Epithelial cell of prostate (primary cell): ENCODE measurements at regions not wholly inside any gene's neighbourhood (a gene's known extent, or its start where the extent isn't known, plus 50 kb on each side); places are given as distances from the start of the nearest gene placed in this dataset.
"Not testable (repeated sequence)": the region's sequence is repeated elsewhere in the genome, so short reads cannot be mapped to it uniquely, and the experiment has no call there.

ENCODE experiments used
- DNase-seq: peaks from one replicate; pipeline ENCODE4 v3.0.0-alpha.2; 2011; ENCODE audit warnings: low read depth, low spot score
- H3K27ac ChIP-seq: fragments of 450-650 bp; 2 replicates; pipeline ENCODE4 v1.5.1; 2017; ENCODE audit warnings: mild to moderate bottlenecking

DNA sequence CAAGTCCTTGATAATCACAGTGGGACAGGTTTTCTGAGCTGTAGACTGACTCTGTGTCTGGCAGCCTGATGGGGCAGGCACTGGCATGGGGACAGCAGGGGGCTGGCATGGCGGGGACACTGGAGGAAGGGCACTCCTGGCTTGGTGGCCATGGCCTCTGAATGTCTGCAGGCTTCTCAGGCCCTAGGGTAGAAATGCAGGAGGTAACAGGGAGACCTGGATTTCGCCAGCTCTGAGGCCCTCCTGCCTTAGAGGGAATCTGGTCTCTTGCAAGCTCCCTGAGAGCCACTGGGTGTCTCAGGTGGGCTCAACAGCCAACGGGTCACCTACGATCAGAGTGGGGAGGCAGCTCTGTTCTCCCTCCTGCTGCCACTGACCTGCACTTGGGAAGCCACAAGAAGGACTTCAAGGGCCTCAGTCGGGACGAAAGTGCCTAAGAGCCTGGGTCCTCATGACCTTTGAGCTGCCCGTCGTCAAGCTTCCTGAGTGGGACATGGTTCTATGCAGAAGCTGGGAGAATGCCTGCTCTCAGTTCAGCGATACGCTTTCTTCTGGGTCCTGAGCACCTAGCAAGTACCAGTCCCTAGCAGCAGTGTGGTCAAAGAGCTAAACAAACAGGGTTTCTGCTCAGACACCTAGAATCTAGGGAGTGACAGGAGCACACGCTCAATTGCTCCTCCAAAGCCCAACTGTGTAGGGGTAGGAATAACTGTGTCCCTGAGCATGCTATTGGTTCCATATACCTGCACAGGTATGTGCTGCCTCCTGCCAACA, 569.0 kb downstream of the PTPRU start:
- DNase-seq = no peak
- H3K27ac ChIP-seq = no peak overlapping the region

DNA sequence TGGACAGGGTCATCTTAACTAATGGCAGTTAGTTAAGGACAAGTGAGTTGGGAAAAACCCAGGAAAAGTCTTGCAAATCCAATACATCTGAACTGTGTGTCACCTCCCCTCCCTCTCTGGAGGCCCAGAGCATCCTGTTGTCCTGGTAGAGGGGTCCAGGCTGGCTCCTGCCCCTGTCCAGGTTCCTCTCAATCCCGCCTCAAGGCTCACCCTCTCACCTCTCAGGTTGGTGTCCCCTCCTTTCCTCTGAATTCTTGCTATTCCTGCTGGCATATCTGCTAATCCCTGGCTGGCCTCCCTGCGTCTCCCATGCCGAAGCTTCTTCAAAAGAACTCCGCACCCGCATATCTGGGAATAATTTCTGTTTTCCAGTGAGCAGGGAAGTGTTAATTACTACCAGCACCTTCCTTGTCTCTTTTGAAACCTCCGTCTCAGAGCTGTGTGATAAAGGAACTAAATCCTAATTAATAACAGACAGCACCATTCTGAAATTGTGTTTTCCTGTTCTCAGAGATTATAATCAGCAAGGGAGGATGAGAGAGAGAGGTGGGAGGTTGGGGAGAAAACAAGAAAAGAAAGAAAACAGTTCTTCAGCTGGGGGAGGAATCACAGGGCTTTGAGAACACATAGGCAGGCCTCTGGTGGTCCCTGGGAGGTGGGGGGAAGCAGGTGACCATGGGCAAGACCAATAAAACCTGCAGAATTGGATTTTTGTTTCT, 568.0 kb downstream of the PTPRU start:
- no peak for DNase-seq
- no peak overlapping the region for H3K27ac ChIP-seq

DNA sequence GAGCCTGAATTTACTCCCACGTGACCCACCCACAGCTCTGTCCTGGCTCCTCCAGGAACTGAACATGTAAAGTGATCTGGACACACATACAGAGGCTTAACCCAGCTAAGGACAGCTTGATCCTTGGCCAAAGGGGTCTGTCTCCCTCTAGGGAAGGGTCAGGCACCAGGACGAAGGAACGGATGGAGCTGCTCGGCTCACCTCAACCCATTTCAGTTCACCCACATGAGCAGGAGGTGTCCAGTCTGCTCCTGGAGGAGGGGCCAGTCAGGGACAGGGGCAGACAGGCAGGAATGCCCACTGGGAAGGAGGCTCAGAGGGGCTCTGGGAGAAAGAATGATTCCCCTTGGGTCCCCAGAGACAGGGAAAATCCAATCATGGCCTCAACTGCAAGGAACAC, 567.2 kb downstream of the PTPRU start:
- no peak overlapping the region for H3K27ac ChIP-seq
- DNase-seq = no peak

DNA sequence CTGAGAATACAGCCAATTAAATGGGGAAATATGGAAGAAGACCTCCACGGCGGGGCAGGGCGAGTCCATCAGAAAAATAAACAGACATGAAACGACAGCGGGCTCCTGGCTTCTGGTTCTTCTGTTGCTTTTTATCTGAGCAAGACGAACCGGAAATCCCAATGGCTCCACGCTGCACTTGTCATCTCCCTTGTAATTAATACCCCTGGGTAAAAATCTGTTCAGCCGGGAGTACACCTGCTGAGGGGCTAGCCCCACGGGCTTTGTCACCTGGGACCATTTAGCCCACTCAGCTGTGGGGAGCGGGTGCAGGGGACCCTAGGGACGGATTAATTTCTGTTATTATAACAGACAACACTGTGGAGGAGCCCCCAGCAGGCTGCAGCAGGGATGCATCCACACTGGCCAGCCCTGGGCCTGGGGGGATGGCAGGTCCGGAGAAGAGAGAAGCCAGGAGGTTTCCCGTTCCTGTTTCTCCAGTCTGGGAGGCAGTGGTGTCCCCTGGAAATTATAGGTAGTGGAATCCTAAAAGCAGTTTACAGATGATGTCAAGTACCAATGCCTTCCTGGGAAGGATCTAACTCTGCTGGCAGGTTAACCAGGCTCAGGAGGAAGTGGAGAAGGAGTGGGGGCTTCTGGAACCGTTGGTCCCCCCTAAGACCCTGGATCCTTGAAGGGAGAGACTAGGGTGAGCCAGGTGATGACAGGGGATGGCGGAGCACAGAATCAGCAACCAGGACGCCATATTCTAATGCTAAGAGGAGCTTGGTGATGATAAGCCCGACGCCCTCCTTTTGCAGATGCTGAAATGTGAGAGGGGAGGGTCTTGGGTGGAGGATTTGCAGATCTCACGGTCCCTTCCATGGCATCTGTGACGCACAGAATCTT, 566.1 kb downstream of the PTPRU start:
- no peak for DNase-seq
- no peak overlapping the region for H3K27ac ChIP-seq

DNA sequence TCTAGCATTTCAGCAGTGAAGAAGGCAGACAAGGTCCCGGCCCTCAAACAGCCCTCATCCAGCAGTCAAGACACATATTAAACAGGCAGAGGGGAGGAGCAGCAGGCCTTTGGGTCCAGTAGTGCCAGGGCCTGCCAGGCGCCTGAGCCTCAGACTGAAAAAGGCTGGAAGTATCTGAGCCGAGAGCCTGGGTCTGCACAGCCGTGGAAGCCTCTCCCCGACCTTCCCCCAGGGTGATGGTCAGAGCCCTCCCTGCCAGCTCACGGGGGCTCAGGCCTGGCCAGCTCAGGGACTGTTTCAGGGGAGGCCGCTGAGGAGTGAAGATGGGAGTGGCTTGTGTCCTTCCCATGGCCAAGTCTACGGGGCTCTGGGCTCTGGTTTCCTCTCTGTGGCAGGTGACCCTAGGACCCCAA, 565.2 kb downstream of the PTPRU start:
- H3K27ac ChIP-seq = no peak overlapping the region
- no peak for DNase-seq

DNA sequence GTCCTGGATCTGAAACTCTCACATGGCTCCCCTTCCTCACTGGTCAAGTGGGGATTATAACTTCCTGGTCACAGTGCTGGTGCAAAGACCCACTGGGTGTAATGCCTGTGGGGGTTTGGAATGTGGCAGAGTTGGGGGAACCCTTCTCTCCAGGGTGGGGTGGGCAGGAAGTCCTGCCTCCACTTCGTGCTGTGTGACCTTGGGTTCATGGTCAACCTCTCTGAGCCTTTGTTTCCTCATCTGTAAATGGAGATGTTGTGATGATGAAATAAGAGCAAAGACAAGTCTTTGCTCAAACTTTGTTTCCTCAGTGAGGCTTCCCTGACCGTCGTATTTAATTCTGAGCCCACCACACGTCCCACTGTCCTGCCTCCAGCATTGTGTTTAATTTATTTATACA, 564.7 kb downstream of the PTPRU start:
- DNase-seq = no peak
- H3K27ac ChIP-seq = peak overlapping the region; percentile 59

DNA sequence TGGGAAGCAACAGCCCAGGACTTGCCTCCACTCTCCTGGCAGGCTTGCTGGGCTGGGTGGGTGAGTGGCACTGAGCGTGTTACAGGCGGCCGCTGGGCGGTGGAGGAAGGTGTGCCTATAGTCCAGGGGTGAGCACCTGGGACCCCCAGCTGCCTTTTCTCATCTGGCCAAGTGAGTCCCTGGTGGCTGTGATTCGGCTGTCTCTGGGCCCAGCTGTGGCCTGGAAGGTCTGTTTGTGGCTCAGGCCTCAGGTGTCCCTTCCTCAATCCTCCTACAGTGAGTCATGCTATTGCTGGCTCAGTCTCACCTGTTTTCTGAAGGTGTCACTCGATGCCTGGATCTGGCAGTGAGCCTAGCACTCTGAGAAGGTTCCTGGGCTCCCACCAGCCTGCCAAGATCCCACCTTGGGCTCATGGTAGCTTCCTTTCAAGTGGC, 564.2 kb downstream of the PTPRU start:
- DNase-seq = peak; percentile 50
- peak overlapping the region; percentile 59 for H3K27ac ChIP-seq

DNA sequence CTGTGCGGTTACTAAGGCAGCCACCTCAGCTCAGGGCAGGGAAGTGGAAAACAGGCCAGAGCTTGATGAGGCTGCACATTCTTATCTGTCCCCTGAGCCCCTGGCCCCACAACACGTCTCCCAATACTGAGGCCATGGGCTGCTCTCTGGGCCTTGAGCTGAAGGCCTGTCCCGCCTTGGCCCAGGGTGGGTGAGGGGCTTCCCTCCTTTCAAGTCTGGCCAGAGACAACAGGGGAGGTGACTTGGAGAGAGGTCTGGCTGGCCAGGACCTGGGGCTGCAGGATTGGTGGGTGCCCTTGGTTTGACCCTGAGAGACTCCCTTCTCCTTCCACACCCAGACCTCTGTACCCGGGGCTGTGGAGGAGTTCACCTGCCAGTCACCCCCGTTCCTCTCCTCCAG, 563.8 kb downstream of the PTPRU start:
- peak overlapping the region; percentile 59 for H3K27ac ChIP-seq
- no peak for DNase-seq

DNA sequence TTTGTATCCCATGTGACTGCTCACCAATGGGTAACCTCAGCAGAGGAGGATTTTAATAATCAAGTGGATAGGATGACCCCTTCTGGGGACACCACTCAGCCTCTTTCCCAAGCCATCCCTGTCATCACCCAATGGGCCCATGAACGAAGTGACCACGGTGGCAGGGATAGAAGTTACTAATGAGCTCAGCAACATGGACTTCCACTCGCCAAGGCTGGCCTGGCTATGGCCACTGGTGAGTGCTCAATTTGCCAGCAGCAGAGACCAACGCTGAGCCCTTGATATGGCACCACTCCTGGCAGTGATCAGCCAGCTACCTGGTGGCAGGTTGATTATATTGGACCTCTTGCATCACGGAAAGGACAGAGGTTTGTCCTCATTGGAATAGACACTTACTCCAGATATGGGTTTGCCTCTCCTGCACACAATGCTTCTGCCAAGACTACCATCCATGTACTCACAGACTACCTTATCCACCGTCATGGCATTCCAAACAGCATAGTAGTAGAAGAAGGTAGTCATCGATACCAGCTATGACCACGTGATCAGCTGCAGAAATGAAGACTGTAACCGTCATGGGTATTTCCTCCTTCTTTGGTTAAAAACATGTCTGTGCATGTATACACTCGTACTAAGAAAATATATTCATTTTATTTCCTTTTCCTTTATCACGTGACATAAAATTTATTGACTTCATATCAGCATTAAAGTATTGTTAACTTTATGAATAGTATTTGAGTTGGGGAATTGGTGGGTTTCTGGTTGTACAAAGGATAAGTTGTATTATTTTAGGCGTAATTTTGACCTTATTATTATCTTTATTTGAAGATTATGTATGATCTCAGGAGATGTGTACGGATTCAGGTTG, 562.6 kb downstream of the PTPRU start:
- H3K27ac ChIP-seq = peak overlapping the region; percentile 59
- DNase-seq = peak; percentile 73

DNA sequence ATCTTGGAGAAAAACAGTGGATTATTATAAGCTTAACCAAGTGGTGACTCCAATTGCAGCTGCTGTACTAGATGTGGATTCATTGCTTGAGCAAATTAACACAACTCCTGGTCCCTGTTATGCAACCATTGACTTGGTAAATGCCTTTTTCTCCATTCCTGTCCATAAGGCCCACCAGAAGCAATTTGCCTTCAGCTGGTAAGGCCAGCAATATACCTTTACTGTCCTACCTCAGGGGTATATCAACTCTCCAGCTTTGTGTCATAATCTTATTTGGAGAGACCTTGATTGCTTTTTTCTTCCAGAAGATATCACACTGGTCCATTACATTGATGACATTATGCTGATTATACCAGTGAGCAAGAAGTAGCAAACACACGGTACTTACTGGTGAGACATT, 560.8 kb downstream of the PTPRU start:
- not testable (repeated sequence) for DNase-seq, H3K27ac ChIP-seq

DNA sequence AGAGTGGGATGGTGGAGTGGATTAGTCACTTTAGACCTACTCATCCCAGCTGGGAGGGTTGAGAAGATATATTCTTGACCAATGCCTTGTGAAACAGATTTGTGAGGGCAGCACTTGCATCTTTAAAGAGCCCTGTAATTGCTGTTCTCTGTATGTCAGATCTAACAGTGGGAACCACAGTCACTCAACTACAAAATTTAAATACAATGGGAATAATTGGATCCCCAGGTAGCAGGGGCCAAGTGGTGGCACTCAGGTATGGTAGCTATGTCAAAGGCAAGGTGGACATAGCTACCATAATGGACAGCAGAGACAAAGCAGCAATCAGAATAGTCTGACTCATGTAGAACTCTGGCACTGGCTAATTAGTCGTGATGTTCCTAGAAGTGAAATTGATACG, 559.6 kb downstream of the PTPRU start:
- not testable (repeated sequence) for DNase-seq, H3K27ac ChIP-seq

DNA sequence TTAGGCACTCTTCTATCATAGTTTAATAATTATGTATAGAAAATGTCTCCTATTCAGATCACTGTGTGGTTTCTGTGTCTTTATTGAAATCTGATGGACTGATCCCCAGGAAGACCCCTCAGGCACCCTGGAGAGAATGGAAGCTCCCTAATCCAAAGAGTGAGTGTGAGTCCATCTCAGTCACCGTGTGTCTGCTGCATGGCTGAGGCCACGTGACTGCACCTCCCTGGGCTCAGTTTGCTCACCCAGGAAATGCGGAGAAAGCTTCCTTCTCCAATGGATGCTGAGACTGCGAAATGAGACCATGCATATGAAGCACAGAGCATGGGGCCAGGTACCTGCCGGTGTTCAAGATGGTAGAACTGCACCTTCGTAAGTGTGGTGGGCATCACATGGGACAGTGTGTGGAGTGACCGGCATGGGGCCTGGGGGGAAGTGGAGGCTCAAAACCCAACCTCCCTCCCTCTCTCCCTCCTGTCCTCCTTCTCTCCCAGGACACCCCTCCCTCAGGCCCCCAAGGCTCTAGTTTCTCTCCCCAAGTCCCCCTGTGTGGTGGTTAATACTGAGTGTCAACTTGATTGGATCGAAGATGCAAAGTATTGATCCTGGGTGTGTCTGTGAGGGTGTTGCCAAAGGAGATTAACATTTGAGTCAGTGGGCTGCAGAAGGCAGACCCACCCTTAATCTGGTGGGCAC, 557.5 kb downstream of the PTPRU start:
- DNase-seq = no peak
- no peak overlapping the region for H3K27ac ChIP-seq

DNA sequence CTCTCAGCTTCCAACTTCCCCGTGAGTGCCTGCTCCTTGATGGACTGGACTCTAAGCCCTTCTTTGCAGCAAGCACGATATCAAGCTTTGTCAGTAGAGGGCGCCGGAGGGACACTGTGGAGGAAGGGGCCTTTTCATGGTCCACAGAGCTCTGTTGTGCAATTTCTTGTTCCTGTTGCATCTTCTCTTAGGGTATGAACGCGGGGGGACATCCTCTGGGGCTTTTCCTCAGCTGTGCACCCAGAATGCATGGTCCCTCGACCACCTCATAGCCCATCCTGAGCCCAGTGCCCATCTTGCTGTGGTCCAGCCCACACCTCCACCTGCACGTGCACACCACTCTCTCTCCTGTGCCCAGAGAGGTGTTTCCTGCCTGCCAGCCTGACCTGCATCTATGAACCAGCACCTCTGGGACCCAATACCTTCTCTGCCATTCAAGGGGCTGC, 556.8 kb downstream of the PTPRU start:
- peak; percentile 26 for DNase-seq

DNA sequence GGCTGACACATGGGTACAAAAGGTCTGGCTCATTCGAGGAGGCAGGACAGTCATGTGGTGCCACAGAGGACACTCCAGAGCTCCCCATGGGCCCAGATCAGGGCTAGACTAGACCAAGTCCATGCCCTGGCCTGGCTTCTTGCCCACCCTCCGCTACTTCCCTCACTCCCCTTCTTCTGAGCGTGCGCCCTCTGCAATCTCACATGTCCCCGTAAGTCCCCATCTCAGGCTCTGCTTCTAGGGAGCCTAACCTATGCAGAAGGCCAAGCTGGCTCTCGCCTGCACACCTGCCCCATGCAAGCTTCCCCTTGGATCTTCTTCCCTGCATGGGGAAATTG, 553.6 kb downstream of the PTPRU start:
- DNase-seq = peak; percentile 3
- H3K27ac ChIP-seq = peak overlapping the region; percentile 37

More for the DNA sequence above, 556.8 kb downstream of the PTPRU start:
- H3K27ac ChIP-seq = no peak overlapping the region

DNA sequence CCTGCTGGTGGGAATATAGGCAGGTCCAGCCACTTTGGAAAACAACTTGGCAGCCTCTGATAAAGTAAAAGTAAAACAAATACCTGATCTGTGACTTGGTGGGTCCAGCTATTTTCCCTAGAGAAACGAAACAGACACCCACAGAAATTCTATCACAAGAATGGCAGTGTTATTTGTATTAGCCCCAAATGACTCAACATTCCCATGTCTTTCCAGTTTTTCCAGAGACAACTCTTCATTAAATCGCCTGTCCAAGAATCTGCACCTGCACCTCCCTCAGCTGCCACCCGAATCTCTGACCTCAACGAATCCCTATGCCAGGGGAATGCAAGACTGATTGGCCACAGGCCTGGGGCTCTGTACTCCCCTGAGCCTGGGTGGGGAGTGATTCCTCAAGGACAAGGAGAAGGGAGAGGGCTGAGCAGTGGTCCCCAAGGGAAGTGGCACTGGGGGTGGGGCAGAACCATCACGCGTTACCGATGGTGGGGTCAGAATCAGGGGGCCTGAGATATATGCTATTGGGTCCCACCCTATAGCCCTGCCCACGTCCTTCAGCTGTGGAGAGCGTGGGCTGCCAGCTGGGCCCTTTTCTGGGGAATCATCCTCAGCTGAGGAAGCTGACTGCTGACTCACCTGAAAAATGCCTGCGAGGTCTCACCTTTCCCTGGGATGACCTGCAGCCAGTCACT, 553.0 kb downstream of the PTPRU start:
- DNase-seq = peak; percentile 5
- H3K27ac ChIP-seq = peak overlapping the region; percentile 37

DNA sequence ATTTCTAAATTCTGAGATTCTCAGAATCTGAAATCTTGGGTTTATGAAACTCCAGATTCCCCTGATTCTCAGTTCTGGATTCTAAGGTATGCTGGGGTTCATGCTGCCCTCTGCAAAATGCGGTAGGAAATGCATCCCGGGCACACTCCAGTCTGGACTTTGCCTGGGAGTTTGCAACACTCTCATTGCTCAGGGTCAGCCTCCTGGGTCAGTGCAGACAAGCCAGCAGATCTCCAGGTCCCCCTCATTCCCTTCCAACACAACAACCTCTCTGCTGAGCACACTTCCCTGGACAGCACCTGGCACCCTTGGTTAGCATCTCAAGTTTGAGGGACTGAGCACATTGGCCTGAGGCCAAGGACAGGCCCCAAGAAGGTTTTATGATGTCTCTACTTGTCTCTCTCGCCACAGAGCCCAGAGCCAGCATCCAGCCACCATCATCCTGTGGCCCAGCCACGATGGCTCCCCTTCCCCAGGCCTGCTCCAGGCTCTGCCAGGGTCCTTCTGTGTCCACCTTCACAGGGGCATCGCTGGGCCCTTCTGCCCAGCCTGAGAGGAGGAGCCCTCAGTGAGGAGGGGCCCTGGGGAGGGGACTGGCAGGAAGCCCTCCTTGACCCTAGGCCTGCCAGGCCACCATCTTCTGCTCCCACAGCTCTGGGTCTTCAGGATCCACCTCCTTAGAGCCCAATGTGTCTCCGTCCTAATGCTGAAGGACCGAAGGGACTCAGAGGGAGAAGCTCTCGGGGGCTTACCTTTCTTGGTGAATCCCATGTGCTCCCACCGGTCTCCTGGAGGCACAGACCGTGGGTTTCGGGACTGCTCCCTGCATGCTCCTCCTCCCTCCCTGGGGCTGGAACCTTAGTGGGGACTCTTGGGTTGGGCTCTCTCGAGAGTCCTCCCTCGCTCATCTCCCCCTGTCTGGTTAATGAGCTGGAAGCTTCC, 550.7 kb downstream of the PTPRU start:
- DNase-seq = no peak

DNA sequence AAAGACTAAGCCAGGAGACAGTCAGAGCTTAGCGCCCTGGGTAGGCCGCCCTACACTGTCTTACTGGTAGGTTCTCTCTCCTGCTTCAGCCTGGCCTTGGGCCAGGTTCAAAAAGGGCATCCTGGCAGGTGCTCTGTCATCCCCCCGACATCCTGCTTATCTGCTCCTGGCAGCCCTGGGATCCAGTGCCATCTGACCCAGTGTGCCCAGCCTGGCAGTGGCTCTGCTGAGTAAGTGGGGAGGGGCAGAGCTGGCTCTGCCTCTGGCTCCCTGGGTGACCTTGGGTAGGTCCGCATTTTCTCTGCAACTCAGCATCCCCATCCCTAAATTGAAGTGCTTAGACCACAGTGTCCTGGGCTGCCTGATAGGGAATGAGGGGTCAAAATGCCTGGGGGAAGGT, 549.9 kb downstream of the PTPRU start:
- H3K27ac ChIP-seq = no peak overlapping the region
- no peak for DNase-seq

More for the DNA sequence above, 550.7 kb downstream of the PTPRU start:
- H3K27ac ChIP-seq = no peak overlapping the region

DNA sequence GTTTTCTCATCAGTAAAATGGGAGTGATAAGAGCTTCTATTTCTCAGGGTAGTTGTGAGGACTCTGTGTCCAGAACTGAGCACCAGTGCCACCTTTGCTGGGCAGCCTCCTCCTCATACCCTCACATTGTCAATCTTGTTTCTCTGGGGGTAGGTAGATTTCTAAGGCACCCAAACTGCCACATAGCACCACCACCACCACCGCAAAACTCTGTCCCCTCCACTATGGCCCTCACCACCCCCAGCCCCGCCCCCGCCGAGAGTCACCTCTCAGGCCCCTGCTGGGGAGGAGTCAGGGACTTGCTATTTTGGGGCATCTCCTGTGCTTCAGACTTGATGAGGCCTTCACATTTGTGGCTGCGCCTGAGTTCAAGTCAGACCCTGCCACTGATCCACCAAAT, 549.2 kb downstream of the PTPRU start:
- no peak for DNase-seq
- no peak overlapping the region for H3K27ac ChIP-seq
